H1 (cell line): ENCODE measurements at regions not wholly inside any gene's neighbourhood (a gene's known extent, or its start where the extent isn't known, plus 50 kb on each side); places are given as distances from the start of the nearest gene placed in this dataset.

ENCODE experiments used
- CTCF ChIA-PET: fragments of 300-600 bp; sonication (Branson Sonifier 250); formaldehyde crosslinking; loops from one replicate; lab custom pipeline; 2021; ENCODE audit not compliant: partially characterized antibody; lab: Charles Lee
- POLR2A ChIA-PET: fragments of 300-600 bp; sonication (Branson Sonifier 250); formaldehyde crosslinking; loops from one replicate; lab custom pipeline; 2021; ENCODE audit warnings: inconsistent platforms; ENCODE audit not compliant: partially characterized antibody; lab: Charles Lee
- DNase-seq, 2 experiments: peaks; one replicate each; pipeline versions ENCODE4 v3.0.0 to v3.0.0-alpha.2; 2010 to 2022; ENCODE audit warnings: low spot score in 2 of 2, low read depth in 1 of 2, mixed read lengths in 1 of 2
- FAIRE-seq: peaks from 2 replicates; lab custom pipeline; 2011; peaks lifted over from hg19 to GRCh38; lab: Jason Lieb, UNC
- H2AFZ ChIP-seq: 2 replicates; pipeline ENCODE4 v1.8.1; 2012; ENCODE audit warnings: low read length, inconsistent platforms
- H2AK5ac ChIP-seq: 2 replicates; pipeline ENCODE4 v1.6.1; 2013; ENCODE audit warnings: low read depth, low read length
- H2BK120ac ChIP-seq: replicated peaks from 2 replicates; pipeline ENCODE3; 2013; ENCODE audit warnings: low read depth, low read length, inconsistent platforms
- H2BK12ac ChIP-seq: 2 replicates; pipeline ENCODE4 v1.6.1; 2013; ENCODE audit warnings: low read depth, low read length
- H2BK15ac ChIP-seq: 2 replicates; pipeline ENCODE4 v1.6.1; 2013; ENCODE audit warnings: low read length
- H2BK20ac ChIP-seq: 2 replicates; pipeline ENCODE4 v1.6.1; 2013; ENCODE audit warnings: low read length
- H2BK5ac ChIP-seq: 2 replicates; pipeline ENCODE4 v1.6.1; 2013; ENCODE audit warnings: low read depth, low read length
- H3K14ac ChIP-seq: 2 replicates; pipeline ENCODE4 v1.6.1; 2013; ENCODE audit warnings: inconsistent platforms; ENCODE audit not compliant: insufficient read length
- H3K18ac ChIP-seq: 2 replicates; pipeline ENCODE4 v1.6.1; 2013; ENCODE audit warnings: low read length; ENCODE audit errors: extremely low read depth
- H3K23ac ChIP-seq: 2 replicates; pipeline ENCODE4 v1.6.1; 2013; ENCODE audit warnings: inconsistent platforms; ENCODE audit not compliant: insufficient read length
- H3K23me2 ChIP-seq: 2 replicates; pipeline ENCODE4 v1.6.1; 2013; ENCODE audit warnings: low read depth, low read length
- H3K27ac ChIP-seq: 2 replicates; pipeline ENCODE4 v1.6.1; 2011; ENCODE audit warnings: low read depth, low read length, inconsistent platforms
- H3K27me3 ChIP-seq, 4 experiments: replicated peaks in 1 of 4; 1 replicate in 1 of 4; 2 replicates in 3 of 4; pipeline versions ENCODE4 v1.6.1 to v1.8.1; 2011 to 2013; ENCODE audit warnings: low read length in 3 of 4, mild to moderate bottlenecking in 3 of 4, inconsistent platforms in 2 of 4, mixed read lengths in 2 of 4, moderate library complexity in 1 of 4; ENCODE audit not compliant: control insufficient read depth in 3 of 4, insufficient read depth in 3 of 4; ENCODE audit errors: extremely low read depth in 1 of 4
- H3K36me3 ChIP-seq, 4 experiments: 2 replicates each; pipeline versions ENCODE4 v1.6.1 to v1.8.1; 2011 to 2013; ENCODE audit warnings: mild to moderate bottlenecking in 4 of 4, low read length in 3 of 4, moderate library complexity in 2 of 4, control low read depth in 1 of 4, inconsistent platforms in 1 of 4; ENCODE audit not compliant: insufficient read depth in 4 of 4, control insufficient read depth in 2 of 4
- H3K4ac ChIP-seq: replicated peaks from 2 replicates; pipeline ENCODE3; 2013; ENCODE audit warnings: low read length, low read depth, mixed read lengths, inconsistent platforms; ENCODE audit not compliant: insufficient read length
- H3K4me1 ChIP-seq, 4 experiments: replicated peaks in 1 of 4; 1 replicate in 1 of 4; 2 replicates in 3 of 4; pipeline versions ENCODE4 v1.6.1 to v1.8.1; 2011 to 2013; ENCODE audit warnings: low read length in 3 of 4, inconsistent platforms in 2 of 4, mixed read lengths in 1 of 4; ENCODE audit not compliant: insufficient read depth in 4 of 4, control insufficient read depth in 3 of 4
- H3K4me2 ChIP-seq, 2 experiments: 2 replicates each; pipeline versions ENCODE4 v1.6.1 to v1.8.1; 2011 to 2013; ENCODE audit warnings: low read depth in 2 of 2, low read length in 2 of 2, control low read depth in 1 of 2, inconsistent platforms in 1 of 2, mild to moderate bottlenecking in 1 of 2; ENCODE audit not compliant: insufficient read depth in 1 of 2
- H3K4me3 ChIP-seq, 4 experiments: fragments of 200-600, 300-600 bp in 1 of 4; sonication (generic), shearing (Covaris generic), sonication (Bioruptor Twin) in 1 of 4; 2 replicates each; pipeline versions ENCODE4 v1.5.1 to v1.8.1; 2011 to 2016; ENCODE audit warnings: low read length in 4 of 4, low read depth in 3 of 4, control low read depth in 2 of 4, inconsistent platforms in 2 of 4, mild to moderate bottlenecking in 2 of 4, mixed read lengths in 1 of 4, moderate library complexity in 1 of 4; ENCODE audit not compliant: insufficient read depth in 2 of 4; ENCODE audit errors: extremely low read depth in 1 of 4
- H3K56ac ChIP-seq: replicated peaks from 2 replicates; pipeline ENCODE3; 2013; ENCODE audit warnings: low read depth, mild to moderate bottlenecking, mixed read lengths, low read length, inconsistent platforms; ENCODE audit not compliant: insufficient read length
- H3K79me1 ChIP-seq: 2 replicates; pipeline ENCODE4 v1.6.1; 2013; ENCODE audit warnings: low read depth, low read length, control low read depth
- H3K79me2 ChIP-seq, 2 experiments: 2 replicates each; pipeline versions ENCODE4 v1.6.1 to v1.8.1; 2012 to 2013; ENCODE audit warnings: low read length in 2 of 2, mild to moderate bottlenecking in 2 of 2, inconsistent platforms in 1 of 2; ENCODE audit not compliant: insufficient read depth in 2 of 2, control insufficient read depth in 1 of 2
- H3K9ac ChIP-seq, 4 experiments: replicated peaks in 1 of 4; 1 replicate in 1 of 4; 2 replicates in 3 of 4; pipeline versions ENCODE4 v1.6.1 to v1.8.1; 2011 to 2013; ENCODE audit warnings: low read depth in 3 of 4, low read length in 3 of 4, control low read depth in 2 of 4, mild to moderate bottlenecking in 2 of 4, moderate library complexity in 2 of 4, inconsistent platforms in 1 of 4; ENCODE audit errors: extremely low read depth in 1 of 4
- H3K9me3 ChIP-seq, 2 experiments: 2 replicates each; pipeline versions ENCODE4 v1.6.1 to v1.8.1; 2012 to 2013; ENCODE audit warnings: mild to moderate bottlenecking in 2 of 2, moderate library complexity in 2 of 2, control low read depth in 1 of 2, inconsistent platforms in 1 of 2, low read depth in 1 of 2, low read length in 1 of 2, mixed read lengths in 1 of 2; ENCODE audit not compliant: insufficient read depth in 2 of 2
- H4K20me1 ChIP-seq, 2 experiments: replicated peaks in 1 of 2; 2 replicates each; pipeline versions ENCODE3 to v1.8.1; 2011 to 2013; ENCODE audit warnings: inconsistent platforms in 2 of 2, low read length in 2 of 2, mild to moderate bottlenecking in 1 of 2; ENCODE audit not compliant: insufficient read depth in 2 of 2, control insufficient read depth in 1 of 2
- H4K5ac ChIP-seq: 2 replicates; pipeline ENCODE4 v1.6.1; 2013; ENCODE audit warnings: low read length, low read depth, mixed read lengths, inconsistent platforms; ENCODE audit not compliant: insufficient read length
- H4K8ac ChIP-seq: 2 replicates; pipeline ENCODE4 v1.8.0; 2013; ENCODE audit warnings: mild to moderate bottlenecking, moderate library complexity, low read length, inconsistent platforms; ENCODE audit not compliant: insufficient read depth; ENCODE audit errors: extremely low read depth
- H4K91ac ChIP-seq: replicated peaks from 2 replicates; pipeline ENCODE3; 2013; ENCODE audit warnings: low read length, mixed read lengths, inconsistent platforms; ENCODE audit not compliant: insufficient read length
- SP2 ChIP-seq: IDR thresholded peaks from 2 replicates; pipeline ENCODE4 v1.6.1; 2012; ENCODE audit warnings: mild to moderate bottlenecking, low read length, inconsistent platforms
- WGBS, 2 experiments: shearing (Covaris generic) in 1 of 2; methylation state at CpG; one replicate each; pipeline versions ENCODE4 v1.1.6 to v1.1.7; 2013 to 2015; ENCODE audit warnings: low lambda C conversion rate in 2 of 2, mixed read lengths in 2 of 2, inconsistent platforms in 1 of 2, low coverage in 1 of 2, missing lambda C conversion rate in 1 of 2; ENCODE audit not compliant: insufficient replicate concordance in 2 of 2, insufficient coverage in 1 of 2, insufficient read length in 1 of 2; ENCODE audit errors: extremely low coverage in 1 of 2, missing lambda C conversion rate in 1 of 2; 5-methylcytosine and 5-hydroxymethylcytosine counted together

GRCh38 chr4:180500154-180500553 is 1743.0 kb upstream of the TENM3 start:
- H3K27me3 ChIP-seq: no peaks in the 10 kb centered on the region
- H4K8ac ChIP-seq: no peak overlapping the region
- no peak overlapping the region for H3K9ac ChIP-seq
- no peak overlapping the region for H2BK120ac ChIP-seq
- no peaks in the 10 kb centered on the region for H3K79me1 ChIP-seq
- H2AFZ ChIP-seq: 0 out of 2 replicates have a peak overlapping the region, but pooled peaks have one; percentile 94
- H2BK20ac ChIP-seq: no peak overlapping the region
- no peaks in the 10 kb centered on the region for H3K4me1 ChIP-seq
- no peak overlapping the region for H3K4me2 ChIP-seq
- H3K18ac ChIP-seq: no peak overlapping the region
- no peaks in the 10 kb centered on the region for H3K9me3 ChIP-seq
- H3K36me3 ChIP-seq: no peaks in the 10 kb centered on the region
- no peak overlapping the region for H4K5ac ChIP-seq
- H3K4ac ChIP-seq: no peak overlapping the region
- FAIRE-seq: no peak
- H2BK15ac ChIP-seq: no peak overlapping the region
- ChIA-PET POLR2A (no interaction called here), CTCF (no interaction called here)
- H3K79me2 ChIP-seq: no peaks in the 10 kb centered on the region
- no peak for TF ChIP-seq SP2
- H4K20me1 ChIP-seq: no peaks in the 10 kb centered on the region
- H3K4me3 ChIP-seq: no peak overlapping the region
- no peak overlapping the region for H3K56ac ChIP-seq
- H3K14ac ChIP-seq: no peak overlapping the region
- H2AK5ac ChIP-seq: no peak overlapping the region
- WGBS, 2 experiments: 92% methylated on average over 3 of the region's 3 CpGs; no CpG with 5 or more reads in 1 of the 2 experiments
- H3K23ac ChIP-seq: no peak overlapping the region
- no peak overlapping the region for H2BK12ac ChIP-seq
- no peaks in the 10 kb centered on the region for H3K23me2 ChIP-seq
- no peak overlapping the region for H4K91ac ChIP-seq
- no peak for DNase-seq
- H2BK5ac ChIP-seq: no peak overlapping the region
- H3K27ac ChIP-seq: no peak overlapping the region
